GM21576 (cell line): ENCODE measurements at regions not wholly inside any gene's neighbourhood (a gene's known extent, or its start where the extent isn't known, plus 50 kb on each side); places are given as distances from the start of the nearest gene placed in this dataset.
"Not testable (repeated sequence)": the region's sequence is repeated elsewhere in the genome, so short reads cannot be mapped to it uniquely, and the experiment has no call there.

Experiments used
- ATAC-seq: cut with Tn5 transposase; IDR thresholded peaks from one replicate; pipeline ENCODE4 v1.9.1; 2021; ENCODE audit warnings: mild to moderate bottlenecking, moderate library complexity; ENCODE audit not compliant: unreplicated experiment

DNA sequence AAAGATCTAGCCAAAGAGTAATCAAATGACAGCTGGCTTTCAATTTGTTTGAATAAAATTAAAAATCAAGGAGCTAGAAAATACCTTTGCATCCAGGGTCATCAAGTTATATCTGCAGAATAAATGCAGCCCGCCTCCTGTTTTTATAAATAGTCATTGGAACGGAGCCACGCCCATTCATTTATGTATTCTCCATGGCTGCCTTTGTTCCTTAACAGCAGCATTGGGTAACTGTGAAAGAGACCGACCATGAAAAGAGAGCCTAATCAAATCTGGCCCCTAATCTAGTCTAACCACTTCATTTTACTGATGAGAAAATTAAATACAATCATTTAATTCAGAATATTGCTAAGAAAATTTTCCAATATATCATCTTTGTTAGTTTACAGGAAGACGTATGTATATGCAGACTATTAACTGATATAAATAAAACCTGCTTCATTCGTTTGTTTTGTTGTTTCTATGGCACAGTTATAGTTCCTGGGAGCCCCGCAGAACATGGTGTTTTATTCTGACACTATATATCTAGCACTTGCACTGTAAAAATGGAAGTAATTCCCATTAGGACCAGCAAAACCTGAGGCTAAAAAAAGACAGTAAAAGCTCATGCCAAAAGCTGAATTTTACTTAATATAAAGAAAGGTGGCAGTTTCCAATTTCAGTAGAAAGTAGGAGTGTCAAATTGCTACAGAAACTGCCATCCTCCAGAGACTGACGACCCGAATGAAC is 111.8 kb upstream of the PALMD start:
- ATAC-seq = no peak

DNA sequence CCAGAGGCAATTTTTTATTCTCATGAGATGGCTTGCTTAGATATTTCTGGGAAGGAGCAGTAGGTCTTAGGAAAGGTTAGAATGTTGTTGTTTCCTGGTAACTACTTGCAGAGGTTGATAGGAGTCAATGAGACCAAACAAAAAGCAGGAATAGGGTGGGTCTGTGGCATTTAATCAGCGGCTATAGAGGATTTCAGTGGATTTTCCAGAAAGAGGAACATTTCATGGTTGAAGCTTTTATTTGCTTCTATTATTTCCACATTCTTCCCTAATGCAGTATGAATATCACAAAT is 111.3 kb upstream of the PALMD start:
- ATAC-seq = no peak

DNA sequence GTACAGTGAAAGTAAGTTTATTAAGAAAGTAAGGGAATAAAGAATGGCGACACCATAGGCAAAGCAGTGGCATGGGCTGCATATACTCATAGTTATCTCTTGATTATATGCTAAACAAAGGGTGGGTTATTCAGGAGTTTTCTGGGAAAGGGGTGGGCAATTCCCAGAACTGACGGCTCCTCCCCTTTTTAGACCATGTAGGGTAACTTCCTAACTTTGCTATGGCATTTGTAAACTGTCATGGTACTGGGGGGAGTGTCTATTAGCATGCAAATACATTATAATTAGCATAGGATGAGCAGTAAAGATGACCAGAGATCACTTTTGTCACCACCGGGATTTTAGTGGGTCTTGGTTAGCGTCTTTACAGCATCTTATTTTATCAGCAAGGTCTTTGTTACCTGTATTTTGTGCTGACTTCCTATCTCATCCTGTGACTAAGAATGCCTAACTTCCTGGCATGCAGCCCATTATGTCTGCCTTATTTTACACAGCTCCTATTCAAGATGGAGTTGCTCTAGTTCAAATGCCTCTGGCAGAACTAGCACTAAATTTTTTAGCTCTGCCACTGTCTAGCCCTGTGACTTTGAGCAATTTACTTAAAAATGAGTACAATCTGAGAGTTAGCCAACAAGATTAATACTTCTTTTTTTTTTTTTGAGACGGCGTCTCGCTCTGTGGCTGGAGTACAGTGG is 110.3 kb upstream of the PALMD start:
- ATAC-seq = no peak

DNA sequence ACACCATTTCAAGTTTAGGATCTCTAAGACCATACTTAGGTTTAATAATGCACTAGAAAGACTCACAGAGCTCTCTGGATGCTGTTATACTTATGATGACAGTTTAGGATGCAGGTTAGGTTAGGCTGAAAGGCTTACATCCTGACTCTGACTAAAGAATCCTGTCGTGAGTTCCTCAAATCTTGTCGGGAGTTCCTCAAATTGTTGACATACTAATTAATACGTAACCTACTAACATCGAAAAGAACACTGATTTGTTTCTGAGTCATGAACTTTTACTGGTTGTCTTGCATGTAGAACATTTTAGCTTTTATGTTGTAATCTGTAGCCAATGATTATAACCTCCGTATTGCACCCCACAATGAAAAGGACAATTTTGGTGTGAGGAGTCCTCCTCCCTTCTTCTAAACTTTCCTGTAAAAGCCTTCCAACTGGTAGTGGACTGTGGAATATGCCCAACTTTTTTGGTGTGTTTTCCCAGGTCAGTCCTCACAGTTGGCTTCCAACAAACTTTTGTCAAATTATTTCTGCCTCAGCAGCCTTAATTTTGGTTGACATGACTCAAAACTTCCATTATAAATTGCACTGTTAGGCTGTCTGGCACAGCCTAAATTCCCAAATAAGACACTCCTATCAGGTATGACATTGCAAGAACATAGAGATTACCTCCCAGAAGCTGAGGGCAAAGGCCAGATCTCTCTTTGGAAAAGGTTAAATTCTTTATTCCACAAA is 107.9 kb upstream of the PALMD start:
- ATAC-seq = no peak

DNA sequence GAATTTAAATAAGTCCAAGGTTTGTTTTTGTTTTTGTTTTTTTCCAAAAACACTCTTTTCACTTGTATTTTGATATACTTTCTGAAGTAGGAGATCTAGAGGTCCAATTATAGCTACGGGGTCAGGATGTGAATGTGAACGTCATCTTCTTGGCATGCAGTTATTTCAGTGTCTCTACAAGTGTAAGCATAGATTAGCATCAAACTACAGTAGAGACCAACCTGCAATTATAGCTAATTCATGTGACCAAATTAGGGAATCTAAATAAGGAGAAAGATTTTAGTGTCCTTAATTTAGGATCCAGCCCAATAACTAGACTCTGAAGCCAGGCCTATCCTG is 107.3 kb upstream of the PALMD start:
- ATAC-seq = no peak

DNA sequence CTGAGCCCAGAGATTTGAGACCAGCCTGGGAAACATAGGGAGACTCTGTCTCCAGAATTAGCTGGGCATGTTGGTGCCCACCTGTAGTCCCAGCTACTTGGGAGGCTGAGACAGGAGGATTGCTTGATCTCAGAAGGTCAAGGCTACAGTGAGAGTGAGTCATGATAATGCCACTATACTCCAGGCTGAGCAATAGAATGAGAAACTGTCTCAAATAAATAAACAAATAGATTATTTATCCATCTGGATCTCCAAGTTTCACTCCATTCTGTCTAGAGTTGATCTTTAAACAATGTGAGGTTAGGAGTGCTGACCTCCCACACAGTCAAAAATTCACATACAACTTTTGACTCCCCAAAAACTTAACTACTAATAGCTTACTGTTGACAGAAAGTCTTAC is 106.8 kb upstream of the PALMD start:
- ATAC-seq = no peak

DNA sequence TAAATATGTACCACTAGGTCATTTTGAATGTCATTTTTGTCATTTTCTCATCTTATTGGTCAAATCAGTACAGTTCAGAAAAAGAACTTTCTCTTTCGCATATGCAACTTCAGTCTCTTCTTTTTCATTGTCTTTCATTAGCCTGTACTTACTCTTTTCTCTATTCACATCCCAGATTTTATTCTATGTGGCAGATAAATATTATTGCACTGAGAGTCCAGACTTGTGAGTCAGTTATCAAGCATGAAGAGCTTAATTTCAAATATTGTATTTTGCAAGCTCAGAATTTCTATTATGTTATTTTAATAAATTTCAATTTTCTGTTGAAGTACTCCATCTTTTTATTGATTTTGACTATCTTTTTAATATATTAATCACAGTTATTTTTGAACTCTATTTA is 105.2 kb upstream of the PALMD start:
- ATAC-seq = no peak

DNA sequence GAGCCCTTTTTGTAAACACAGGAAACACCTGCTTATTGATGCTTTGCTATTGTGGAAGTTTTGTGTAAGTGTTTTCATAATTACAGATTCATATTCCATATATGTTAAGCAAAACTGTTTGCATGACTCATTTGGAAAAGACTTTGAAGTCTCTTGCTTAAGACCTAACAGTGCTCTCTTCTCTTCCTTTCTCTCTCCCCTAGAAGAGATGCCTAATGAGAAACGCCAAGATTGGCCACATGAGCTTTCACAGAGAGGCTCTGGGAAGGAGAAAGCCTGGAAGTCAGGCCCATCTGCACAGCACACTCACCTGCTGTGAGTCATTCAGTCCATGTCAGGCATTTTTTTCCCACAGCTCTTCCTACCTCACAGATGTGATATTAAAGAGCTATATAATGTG is 101.6 kb upstream of the PALMD start:
- no peak for ATAC-seq

DNA sequence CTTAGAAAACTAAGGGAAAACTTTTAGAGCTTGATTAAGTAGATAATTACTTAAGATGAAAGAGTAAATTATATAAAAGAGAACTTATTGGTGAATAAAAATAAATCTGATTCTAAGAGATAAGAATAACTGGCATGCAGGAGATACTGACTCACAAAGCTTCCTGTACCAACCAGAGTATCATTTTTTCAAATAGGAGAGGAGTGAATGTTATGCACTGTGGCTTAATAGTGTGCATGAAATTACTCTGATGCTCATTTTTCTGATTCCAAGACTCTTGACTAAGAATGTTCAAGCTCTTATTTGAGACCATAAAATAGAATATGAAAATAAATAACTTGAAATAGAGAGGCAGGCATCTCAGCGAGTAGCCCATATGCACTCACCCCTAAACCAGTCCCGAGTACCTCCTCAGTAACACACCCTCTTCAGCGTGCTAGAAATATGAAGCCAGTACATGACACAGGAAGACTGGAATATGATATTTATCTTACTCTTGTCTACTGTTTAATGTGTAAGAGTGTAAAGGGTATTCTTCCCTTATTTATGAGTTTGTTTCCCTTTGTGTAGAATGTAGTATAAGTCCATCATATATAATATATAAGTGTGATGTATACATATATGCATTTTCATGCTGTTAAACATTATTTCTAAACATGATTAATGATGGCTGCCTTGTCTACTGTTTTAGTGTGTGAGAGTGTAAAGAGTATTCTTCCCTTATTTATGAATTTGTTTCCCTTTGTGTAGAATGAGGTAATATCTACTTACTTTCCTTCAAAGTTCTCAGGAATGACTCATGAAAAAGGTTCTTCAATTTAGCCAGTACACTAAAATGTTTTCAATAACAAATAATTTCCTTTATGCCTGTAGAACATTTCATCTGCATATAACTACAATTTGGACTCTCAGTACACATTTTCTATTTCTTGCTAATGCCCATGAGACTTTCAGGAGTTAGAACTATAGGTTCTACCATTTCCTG is 99.2 kb upstream of the PALMD start:
- ATAC-seq = no peak

DNA sequence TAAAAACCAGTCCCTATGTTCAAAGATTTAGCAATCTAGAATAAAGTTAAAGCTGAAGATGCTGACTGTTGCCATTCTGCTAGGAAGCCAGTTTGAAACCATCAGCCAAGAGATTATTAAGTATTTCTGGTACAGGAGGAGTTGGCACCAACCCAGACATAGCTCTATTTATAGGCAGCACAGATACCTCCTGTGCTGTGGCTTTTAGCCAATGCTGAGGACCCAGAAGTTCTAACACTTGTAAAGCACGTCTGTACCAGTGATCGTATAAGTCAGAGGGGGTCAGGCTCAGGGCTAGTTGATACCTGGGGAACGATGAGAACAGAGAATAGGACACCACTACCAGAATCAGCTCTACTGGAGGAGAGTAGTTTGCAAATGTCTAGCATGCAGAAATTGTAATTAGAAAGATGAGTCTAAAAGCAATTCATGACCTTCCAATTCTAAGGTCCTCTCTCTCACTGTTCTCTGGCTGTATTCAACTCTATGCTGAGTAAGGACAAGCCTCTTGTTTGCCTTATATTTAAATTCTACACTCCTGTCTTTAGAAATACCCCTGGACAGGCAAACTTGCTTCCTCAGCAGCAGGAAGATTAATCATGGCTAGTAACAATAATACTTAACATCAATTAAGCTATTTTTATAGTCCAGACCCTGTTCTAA is 96.8 kb upstream of the PALMD start:
- ATAC-seq = no peak

DNA sequence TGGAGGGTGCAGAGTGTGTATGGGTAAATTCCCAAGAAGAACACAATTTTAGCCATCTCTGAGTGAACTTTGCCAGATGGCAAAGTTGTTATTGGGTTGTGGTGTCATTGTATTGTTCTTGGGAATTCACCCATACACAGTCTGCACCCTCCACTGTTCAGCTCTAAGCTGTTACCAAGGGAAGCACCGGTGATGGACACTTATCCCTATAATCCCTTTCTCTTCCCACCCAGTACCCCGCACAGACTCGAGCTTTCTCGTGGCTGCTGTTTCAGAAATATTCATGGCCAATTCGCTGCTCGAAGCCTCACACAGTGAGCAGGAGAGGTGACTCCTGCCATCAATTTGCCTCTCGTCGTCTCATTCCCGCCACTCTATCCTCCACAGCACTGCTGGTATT is 95.7 kb upstream of the PALMD start:
- no peak for ATAC-seq

DNA sequence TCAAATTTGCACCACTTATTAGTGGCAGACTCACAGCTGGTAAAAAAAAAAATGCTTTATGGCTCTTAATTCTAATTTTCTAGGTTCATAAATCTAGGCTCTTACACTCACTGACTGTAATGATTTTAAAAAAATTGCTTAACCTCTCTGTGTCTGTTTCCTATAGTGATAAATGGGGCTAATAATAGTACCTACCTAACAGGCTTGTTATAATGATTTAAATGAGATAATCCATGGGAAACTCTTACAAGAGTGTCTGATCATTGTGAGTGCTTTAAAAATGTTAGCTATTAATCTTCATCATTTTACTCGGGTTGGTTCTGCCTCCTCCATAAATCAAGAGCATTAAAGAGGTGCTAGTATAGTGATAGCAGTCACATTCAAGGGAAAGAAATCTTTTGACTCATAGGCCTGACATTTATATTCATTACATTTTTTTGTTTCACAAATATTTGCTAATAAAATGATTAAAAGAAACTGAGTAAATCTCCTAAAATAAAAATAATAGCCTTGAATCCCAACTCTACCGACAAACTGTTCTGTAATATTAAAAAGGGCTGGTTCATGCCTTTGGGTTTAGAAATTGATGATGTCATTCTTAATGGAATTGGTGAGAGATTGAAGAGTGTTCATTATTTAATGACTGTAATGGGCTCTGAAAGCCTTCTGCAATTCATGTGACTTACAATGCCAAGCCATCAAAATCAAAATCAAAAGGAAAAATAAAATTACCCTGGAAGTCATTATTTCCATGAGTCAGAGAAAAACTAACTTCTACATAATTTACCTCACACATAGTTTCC is 93.9 kb upstream of the PALMD start:
- ATAC-seq = no peak

DNA sequence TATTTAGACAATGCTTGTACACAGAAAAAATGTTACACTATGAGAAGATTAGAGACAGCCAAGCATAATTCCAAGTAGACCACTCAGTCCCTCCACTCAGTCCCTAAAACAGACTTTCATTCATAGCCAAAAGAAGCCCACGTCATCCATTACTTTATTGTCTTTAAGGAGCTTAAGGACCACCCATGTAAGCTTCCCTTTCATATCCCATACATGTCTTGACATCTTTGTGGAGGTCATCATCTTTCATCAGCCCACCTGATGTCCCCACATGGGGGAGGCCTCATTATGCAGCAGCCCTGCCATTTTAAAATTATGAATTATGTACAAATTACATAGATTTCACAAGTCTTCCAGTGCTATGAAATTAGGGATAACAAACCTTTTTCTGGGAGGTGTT is 92.6 kb upstream of the PALMD start:
- ATAC-seq = no peak

DNA sequence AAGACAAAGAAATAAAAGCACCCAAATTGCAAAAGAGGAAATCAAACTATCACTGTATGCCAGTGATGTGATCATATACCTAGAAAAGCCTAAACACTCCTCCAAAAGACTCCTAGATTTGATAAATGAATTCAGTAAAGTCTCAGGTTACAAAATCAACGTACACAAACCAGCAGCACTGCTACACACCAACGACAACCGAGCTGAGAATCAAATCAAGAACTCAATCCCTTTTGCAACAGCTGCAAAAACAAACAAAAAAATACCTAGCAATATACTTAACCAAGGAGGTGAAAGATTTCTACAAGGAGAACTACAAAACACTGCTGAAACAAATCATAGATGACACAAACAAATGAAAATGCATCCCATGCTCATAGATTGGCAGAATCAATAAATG is 92.1 kb upstream of the PALMD start:
- not testable (repeated sequence) for ATAC-seq

DNA sequence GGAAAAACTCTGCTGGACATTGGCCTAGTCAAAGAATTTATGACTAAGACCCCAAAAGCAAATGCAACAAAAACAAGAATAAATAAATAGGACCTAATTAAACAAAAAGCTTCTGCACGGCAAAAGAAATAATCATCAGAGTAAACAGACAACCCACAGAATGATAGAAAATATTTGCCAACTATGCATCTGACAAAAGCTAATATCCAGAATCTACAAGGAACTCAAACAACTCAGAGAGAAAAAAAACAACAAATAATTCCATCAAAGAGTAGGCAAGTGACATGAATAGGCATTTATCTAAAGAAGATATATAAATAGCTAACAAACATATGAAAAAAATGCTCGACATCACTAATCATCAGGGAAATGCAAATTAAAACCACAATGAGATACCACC is 91.2 kb upstream of the PALMD start:
- ATAC-seq = no peak

DNA sequence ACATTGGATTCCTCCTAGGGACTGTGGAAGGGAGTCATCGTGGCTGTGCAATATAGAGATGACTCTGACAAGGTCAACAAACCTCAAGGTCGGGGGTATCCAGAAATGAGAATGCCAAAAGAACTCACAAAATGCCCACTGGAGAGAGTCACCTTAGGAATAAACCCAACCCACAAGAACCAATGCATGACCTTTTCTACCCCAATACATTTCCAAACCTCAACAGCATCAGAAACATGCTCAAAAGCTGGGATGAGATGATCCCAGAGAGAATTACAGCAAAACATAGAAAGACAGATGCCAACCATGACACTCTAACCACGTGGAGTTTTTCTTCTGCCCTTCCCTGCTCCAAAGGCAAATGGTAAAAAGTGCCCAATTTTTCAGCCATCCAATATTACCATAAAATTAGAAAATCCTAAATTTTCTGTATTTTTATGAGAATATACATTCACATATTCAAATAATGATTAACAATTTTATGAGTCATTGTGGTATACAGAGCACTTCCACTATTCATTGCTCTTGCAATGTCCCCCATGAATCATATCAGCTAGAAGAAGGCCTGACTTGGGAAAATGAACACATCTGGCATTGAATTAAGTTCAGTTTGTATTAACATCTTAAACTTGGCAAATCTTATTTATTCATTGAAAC is 88.2 kb upstream of the PALMD start:
- no peak for ATAC-seq

DNA sequence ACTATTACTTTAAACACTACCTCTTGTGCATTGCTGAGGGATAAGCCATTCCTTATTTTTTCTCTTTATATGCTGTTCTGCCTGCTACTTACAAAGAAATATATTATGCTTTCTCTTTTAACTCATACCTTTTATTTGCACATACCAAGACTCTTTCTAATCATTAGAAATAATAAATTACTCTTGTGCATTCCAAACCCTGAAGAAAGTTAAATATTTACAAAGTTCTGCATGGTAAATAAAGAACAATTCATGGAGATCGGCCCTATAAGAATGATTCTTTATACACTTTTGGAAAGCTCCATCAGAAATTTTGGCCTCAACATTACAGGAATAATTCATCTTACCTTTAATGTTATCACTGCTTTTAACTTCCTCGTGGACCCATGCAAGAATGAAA is 86.7 kb upstream of the PALMD start:
- no peak for ATAC-seq

DNA sequence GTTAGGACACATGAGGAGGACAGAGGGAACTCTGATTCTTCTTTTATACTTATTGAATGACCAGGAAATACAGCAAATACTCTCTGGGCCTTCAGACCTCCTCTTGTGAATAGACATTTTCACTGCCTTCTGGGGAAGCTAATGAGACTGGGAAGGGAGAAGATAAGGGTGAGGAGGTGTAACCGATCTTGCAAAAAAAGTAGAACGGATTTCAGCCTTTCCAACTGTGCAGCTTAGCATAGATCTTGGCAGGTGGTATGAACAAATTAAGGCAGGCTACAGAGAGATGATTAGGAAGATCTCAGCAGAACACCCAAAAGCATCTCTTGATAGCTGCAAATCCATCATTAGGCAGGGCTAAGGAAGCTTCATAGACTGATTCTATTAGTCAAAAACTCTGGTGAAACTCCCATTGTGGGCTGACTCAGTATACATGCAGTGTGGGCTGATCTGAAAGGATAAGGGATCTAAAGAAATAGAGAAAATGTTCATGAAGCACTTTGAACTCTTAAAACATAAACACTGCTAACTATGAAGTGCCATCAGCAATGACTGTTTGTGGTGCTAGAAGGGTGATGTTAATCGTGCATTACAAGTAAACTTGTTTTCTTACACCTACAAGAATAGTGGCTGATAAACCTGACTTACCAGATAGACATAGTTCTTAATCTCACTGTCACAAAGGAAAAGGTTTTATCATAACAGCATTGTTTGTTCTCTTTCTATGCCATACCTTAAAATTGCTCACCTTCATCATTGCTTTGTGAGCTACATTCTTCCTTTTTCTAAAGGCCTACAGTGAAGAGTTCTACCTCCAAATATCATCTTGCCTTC is 85.5 kb upstream of the PALMD start:
- no peak for ATAC-seq

DNA sequence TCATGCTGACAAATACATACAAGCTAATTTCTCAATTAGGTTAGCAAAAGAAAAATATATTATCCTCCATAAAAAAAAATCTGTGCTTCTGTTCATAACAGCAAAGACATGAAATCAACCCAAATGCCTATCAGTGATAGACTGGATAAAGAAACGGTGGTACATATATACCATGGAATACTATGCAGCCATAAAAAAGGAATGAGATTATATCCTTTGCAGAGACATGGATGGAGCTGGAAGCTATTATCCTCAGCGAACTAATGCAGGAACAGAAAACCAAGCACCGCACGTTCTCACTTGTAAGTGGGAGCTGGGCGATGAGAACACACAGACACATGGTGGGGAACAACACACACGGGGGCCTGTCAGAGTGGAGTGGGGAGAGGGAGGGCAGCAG is 84.0 kb upstream of the PALMD start:
- ATAC-seq = no peak
